ENCODE measurements at regions not wholly inside any gene's neighbourhood (a gene's known extent, or its start where the extent isn't known, plus 50 kb on each side); places are given as distances from the start of the nearest gene placed in this dataset.
"Not testable (repeated sequence)": the region's sequence is repeated elsewhere in the genome, so short reads cannot be mapped to it uniquely, and the experiment has no call there.

- not testable (repeated sequence) for DNase-seq (ENCODE audit: insufficient read length, low spot score); FAIRE-seq
Observed at GRCh38 chr13:53452263-53452808, 423.7 kb downstream of the OLFM4 start.

GRCh38 chr13:53460796-53461195, 432.2 kb downstream of the OLFM4 start:
- no peak for FAIRE-seq
- DNase-seq (ENCODE audit: insufficient read length, low spot score), result no peak

GRCh38 chr13:53463106-53463505, 434.5 kb downstream of the OLFM4 start:
- FAIRE-seq (no peak), DNase-seq (ENCODE audit: insufficient read length, low spot score) (no peak)

GRCh38 chr13:53466576-53466975, 438.0 kb downstream of the OLFM4 start:
- FAIRE-seq (no peak), DNase-seq (ENCODE audit: insufficient read length, low spot score) (no peak)

GRCh38 chr13:53473397-53473796, 444.8 kb downstream of the OLFM4 start:
- DNase-seq (ENCODE audit: insufficient read length, low spot score), result no peak
- FAIRE-seq, result no peak

- no peak for DNase-seq (ENCODE audit: insufficient read length, low spot score)
- no peak for FAIRE-seq
Observed at GRCh38 chr13:53474878-53475277, 446.3 kb downstream of the OLFM4 start.

GRCh38 chr13:53490752-53491151, 462.1 kb downstream of the OLFM4 start:
- DNase-seq (ENCODE audit: insufficient read length, low spot score) (no peak), FAIRE-seq (no peak)

GRCh38 chr13:53494406-53494805, 465.8 kb downstream of the OLFM4 start:
- FAIRE-seq, result no peak

GRCh38 chr13:53499576-53500133, 471.0 kb downstream of the OLFM4 start:
- DNase-seq (ENCODE audit: insufficient read length, low spot score) (no peak), FAIRE-seq (no peak)

More at GRCh38 chr13:53494406-53494805, 465.8 kb downstream of the OLFM4 start:
- no peak for DNase-seq (ENCODE audit: insufficient read length, low spot score)

- FAIRE-seq (no peak), DNase-seq (ENCODE audit: insufficient read length, low spot score) (no peak)
Observed at GRCh38 chr13:53501387-53501786, 472.8 kb downstream of the OLFM4 start.

- FAIRE-seq, result no peak
- DNase-seq (ENCODE audit: insufficient read length, low spot score), result no peak
Observed at GRCh38 chr13:53507741-53508140, 479.1 kb downstream of the OLFM4 start.

- no peak for FAIRE-seq
- no peak for DNase-seq (ENCODE audit: insufficient read length, low spot score)
Observed at GRCh38 chr13:53512635-53513034, 484.0 kb downstream of the OLFM4 start.

- FAIRE-seq, result no peak
- no peak for DNase-seq (ENCODE audit: insufficient read length, low spot score)
Observed at GRCh38 chr13:53513226-53513625, 484.6 kb downstream of the OLFM4 start.

GRCh38 chr13:53520132-53520531, 491.5 kb downstream of the OLFM4 start:
- FAIRE-seq (no peak), DNase-seq (ENCODE audit: insufficient read length, low spot score) (no peak)

GRCh38 chr13:53522034-53522433, 493.4 kb downstream of the OLFM4 start:
- FAIRE-seq (no peak), DNase-seq (ENCODE audit: insufficient read length, low spot score) (no peak)

GRCh38 chr13:53537586-53537985, 509.0 kb downstream of the OLFM4 start:
- FAIRE-seq (no peak), DNase-seq (ENCODE audit: insufficient read length, low spot score) (no peak)

GRCh38 chr13:53545340-53545941, 516.8 kb downstream of the OLFM4 start:
- FAIRE-seq, result no peak

GRCh38 chr13:53560556-53560955, 531.9 kb downstream of the OLFM4 start:
- DNase-seq (ENCODE audit: insufficient read length, low spot score), result no peak
- FAIRE-seq, result no peak

More at GRCh38 chr13:53545340-53545941, 516.8 kb downstream of the OLFM4 start:
- no peak for DNase-seq (ENCODE audit: insufficient read length, low spot score)

GRCh38 chr13:53562419-53562818, 533.8 kb downstream of the OLFM4 start:
- FAIRE-seq (no peak), DNase-seq (ENCODE audit: insufficient read length, low spot score) (no peak)

- no peak for FAIRE-seq
Observed at GRCh38 chr13:53568491-53568890, 539.9 kb downstream of the OLFM4 start.

GRCh38 chr13:53569453-53569852, 540.8 kb downstream of the OLFM4 start:
- DNase-seq (ENCODE audit: insufficient read length, low spot score), result no peak
- no peak for FAIRE-seq

More at GRCh38 chr13:53568491-53568890, 539.9 kb downstream of the OLFM4 start:
- no peak for DNase-seq (ENCODE audit: insufficient read length, low spot score)

- FAIRE-seq, result no peak
- DNase-seq (ENCODE audit: insufficient read length, low spot score), result no peak
Observed at GRCh38 chr13:53601113-53601512, 572.5 kb downstream of the OLFM4 start.
